Bronchial epithelial cell (primary cell): ENCODE measurements at regions not wholly inside any gene's neighbourhood (a gene's known extent, or its start where the extent isn't known, plus 50 kb on each side); places are given as distances from the start of the nearest gene placed in this dataset.

Source experiments
- DNase-seq: peaks from one replicate; pipeline ENCODE4 v3.0.0-alpha.2; 2010; ENCODE audit warnings: low read depth
- FAIRE-seq: peaks from 2 replicates; lab custom pipeline; 2011; peaks lifted over from hg19 to GRCh38; lab: Jason Lieb, UNC
- H3K27me3 ChIP-seq: 2 replicates; pipeline ENCODE4 v1.5.1; 2011; ENCODE audit warnings: low read length; ENCODE audit not compliant: control insufficient read depth, insufficient read depth
- H3K36me3 ChIP-seq: 2 replicates; pipeline ENCODE4 v1.5.1; 2011; ENCODE audit warnings: low read length; ENCODE audit not compliant: control insufficient read depth, insufficient read depth
- H3K4me3 ChIP-seq: 2 replicates; pipeline ENCODE4 v1.5.1; 2011; ENCODE audit warnings: mild to moderate bottlenecking, low read depth, low read length, control low read depth
- TF ChIP-seq, protein P1 (sequence below): IDR thresholded peaks from 2 replicates; pipeline ENCODE4 v1.5.1; 2011; ENCODE audit warnings: mild to moderate bottlenecking, moderate library complexity, low read length, control low read depth, inconsistent platforms; ENCODE audit not compliant: insufficient read depth, severe bottlenecking

DNA sequence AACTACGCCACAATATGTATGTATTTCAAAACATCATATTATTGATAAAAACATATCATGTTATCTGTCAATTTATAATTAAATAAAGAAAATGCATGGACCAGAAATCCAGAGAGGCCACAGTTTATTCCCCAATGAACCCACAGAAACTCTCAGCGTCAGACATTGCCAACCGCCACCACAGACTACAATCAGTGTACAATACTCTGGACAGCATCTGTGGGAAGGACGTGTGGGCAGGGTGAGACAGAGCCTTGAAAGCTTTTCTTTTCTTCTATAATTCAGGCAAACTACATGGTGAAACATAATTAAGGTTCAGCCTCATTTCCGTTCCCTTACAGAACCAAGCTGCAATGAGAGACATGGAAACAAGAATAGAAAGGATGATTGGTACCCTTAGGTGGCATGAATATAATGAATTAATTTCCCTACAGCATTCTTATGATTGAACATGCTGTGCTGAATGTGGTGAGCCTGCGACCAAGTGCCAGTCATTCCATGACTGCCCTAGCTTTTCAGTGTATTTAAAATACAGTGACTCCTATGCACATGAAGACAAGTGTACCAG lies 909.3 kb downstream of the SORCS1 start:
- no peak for DNase-seq
- no peak overlapping the region for H3K4me3 ChIP-seq
- H3K36me3 ChIP-seq, result no peaks in the 10 kb centered on the region
- TF ChIP-seq, protein P1, sequence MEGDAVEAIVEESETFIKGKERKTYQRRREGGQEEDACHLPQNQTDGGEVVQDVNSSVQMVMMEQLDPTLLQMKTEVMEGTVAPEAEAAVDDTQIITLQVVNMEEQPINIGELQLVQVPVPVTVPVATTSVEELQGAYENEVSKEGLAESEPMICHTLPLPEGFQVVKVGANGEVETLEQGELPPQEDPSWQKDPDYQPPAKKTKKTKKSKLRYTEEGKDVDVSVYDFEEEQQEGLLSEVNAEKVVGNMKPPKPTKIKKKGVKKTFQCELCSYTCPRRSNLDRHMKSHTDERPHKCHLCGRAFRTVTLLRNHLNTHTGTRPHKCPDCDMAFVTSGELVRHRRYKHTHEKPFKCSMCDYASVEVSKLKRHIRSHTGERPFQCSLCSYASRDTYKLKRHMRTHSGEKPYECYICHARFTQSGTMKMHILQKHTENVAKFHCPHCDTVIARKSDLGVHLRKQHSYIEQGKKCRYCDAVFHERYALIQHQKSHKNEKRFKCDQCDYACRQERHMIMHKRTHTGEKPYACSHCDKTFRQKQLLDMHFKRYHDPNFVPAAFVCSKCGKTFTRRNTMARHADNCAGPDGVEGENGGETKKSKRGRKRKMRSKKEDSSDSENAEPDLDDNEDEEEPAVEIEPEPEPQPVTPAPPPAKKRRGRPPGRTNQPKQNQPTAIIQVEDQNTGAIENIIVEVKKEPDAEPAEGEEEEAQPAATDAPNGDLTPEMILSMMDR, result no peak
- no peaks in the 10 kb centered on the region for H3K27me3 ChIP-seq
- FAIRE-seq, result no peak

DNA sequence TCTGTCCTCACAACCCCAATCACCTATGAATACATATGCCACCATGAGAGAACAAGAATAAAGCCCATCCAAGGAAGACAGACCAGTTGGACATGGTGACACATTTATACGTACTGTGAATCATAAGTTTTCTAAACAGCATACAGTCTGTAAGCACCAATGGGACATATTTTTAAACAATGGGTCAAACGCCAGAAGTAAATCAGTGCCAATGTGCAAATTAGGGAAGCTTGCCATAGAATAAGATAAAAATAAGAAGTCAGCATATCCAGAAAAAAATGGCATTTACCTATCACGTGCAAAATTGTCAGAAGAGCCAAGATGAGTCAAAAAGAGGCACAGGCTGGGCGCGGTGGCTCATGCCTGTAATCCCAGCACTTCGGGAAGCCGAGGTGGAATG lies 910.4 kb downstream of the SORCS1 start:
- Histone ChIP-seq H3K4me3 (no peak overlapping the region), H3K27me3 (no peaks in the 10 kb centered on the region), H3K36me3 (no peaks in the 10 kb centered on the region)
- DNase-seq, result no peak
- FAIRE-seq, result no peak
- TF ChIP-seq, protein P1, result no peak

DNA sequence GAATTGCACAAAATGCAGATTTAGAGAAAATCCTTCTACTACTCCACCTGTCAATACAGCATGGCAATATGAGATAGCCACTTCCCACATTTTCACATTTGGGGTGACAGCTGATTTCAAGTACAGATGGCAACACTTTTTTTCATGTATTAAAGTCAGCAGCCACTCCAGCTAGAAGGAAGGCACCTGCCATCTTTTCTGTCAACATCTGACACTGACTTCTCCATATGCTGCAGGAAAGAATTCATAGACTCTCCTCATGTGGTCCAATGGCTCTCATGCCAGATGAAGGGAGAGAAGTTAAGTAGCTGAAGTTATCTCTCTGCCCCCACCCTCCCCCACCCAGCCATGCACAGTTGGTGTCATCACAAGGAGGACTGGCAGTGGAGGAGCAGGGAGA lies 912.0 kb downstream of the SORCS1 start:
- Histone ChIP-seq H3K27me3 (no peaks in the 10 kb centered on the region), H3K4me3 (no peak overlapping the region), H3K36me3 (no peaks in the 10 kb centered on the region)
- no peak for DNase-seq
- FAIRE-seq, result no peak
- TF ChIP-seq, protein P1, result no peak

DNA sequence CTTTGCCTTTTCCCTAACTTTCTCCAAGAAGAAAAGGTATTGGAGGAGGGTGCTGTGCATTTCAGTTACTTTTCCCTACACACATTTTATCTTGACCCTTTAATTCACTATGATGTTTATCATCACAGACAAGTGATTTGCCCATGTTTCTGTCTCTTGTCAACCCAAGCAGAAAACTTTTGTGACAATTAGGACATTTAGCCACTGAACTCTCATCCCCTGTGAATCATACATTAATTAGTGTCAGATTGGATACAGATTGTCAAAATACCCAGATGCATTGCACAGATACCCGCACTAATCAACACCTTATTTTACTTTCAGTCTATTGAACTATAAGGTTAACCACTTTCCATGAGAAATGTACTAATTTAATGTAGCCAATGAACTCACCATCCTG lies 912.9 kb downstream of the SORCS1 start:
- TF ChIP-seq, protein P1, result no peak
- no peaks in the 10 kb centered on the region for H3K36me3 ChIP-seq
- H3K27me3 ChIP-seq, result no peaks in the 10 kb centered on the region
- DNase-seq (no peak), FAIRE-seq (no peak)
- H3K4me3 ChIP-seq, result no peak overlapping the region

DNA sequence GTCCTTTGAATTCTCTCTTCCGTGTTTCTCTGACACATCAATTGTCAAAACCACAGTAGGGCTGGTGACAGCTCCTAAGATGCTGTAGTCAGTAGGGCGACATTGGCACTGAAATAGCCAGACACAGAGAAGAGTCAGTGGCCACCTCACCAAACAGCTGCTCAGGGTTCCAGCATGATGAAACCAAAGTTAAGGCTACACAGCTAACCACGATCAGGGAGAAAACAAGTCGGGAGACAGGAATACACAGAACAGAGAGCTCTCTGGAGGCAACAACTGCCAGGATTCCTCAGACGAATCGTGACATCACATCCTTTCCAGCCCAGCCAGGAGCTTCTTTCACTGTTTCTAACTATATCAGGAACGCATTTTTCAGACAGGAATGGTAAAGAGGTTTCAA lies 922.2 kb downstream of the SORCS1 start:
- DNase-seq (no peak), FAIRE-seq (no peak)
- no peak overlapping the region for H3K4me3 ChIP-seq
- no peaks in the 10 kb centered on the region for H3K36me3 ChIP-seq
- H3K27me3 ChIP-seq, result no peaks in the 10 kb centered on the region
- TF ChIP-seq, protein P1, result no peak

DNA sequence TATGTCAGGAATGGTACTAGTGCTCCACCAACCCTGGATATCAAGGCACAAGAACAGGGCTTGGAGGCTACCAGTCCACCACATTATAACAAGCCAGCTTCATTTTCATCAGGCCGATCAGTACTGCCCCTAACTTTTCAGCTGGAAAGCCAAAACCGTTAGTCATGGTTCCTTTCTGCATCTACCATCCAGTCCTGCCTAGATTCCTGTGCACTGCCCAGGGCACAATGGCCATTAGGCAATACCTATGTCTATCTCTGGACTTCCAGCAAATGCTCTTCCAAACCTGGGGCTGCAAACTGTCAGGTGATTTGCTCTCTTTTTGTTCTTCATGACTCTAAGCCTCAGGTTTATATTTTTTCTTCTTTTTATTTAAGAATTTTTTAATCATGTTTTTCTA lies 937.7 kb downstream of the SORCS1 start:
- TF ChIP-seq, protein P1, result no peak
- no peaks in the 10 kb centered on the region for H3K27me3 ChIP-seq
- no peak overlapping the region for H3K4me3 ChIP-seq
- H3K36me3 ChIP-seq, result no peaks in the 10 kb centered on the region
- DNase-seq (peak; percentile 10), FAIRE-seq (no peak)
